MM.1S (cell line): ENCODE measurements at regions not wholly inside any gene's neighbourhood (a gene's known extent, or its start where the extent isn't known, plus 50 kb on each side); places are given as distances from the start of the nearest gene placed in this dataset.

ENCODE experiments used
- DNase-seq: peaks from one replicate; pipeline ENCODE4 v3.0.0-alpha.2; 2015
- H2AFZ ChIP-seq: fragments of 300-600 bp; sonication (generic); 2 replicates; pipeline ENCODE4 v1.6.0; 2016; ENCODE audit warnings: antibody characterized with exemption, low read length
- H3F3A ChIP-seq: fragments of 300-600 bp; sonication (generic); 2 replicates; pipeline ENCODE4 v1.6.1; 2016; ENCODE audit warnings: mild to moderate bottlenecking, antibody characterized with exemption, low read length, moderate library complexity, mixed read lengths; ENCODE audit not compliant: insufficient read depth
- H3K27ac ChIP-seq: fragments of 300-600 bp; sonication (generic); 2 replicates; pipeline ENCODE4 v1.5.1; 2016; ENCODE audit warnings: mild to moderate bottlenecking, low read length
- H3K27me3 ChIP-seq: fragments of 300-600 bp; sonication (generic); replicated peaks from 2 replicates; pipeline ENCODE4 v1.6.0; 2016; ENCODE audit warnings: low read length; ENCODE audit not compliant: insufficient read depth
- H3K36me3 ChIP-seq: fragments of 300-600 bp; sonication (generic); replicated peaks from 2 replicates; pipeline ENCODE4 v1.6.1; 2016; ENCODE audit warnings: mild to moderate bottlenecking, low read length, mixed read lengths; ENCODE audit not compliant: insufficient read depth
- H3K4me1 ChIP-seq: fragments of 300-600 bp; sonication (generic); 2 replicates; pipeline ENCODE4 v1.6.1; 2016; ENCODE audit warnings: low read length, mixed read lengths
- H3K4me2 ChIP-seq: fragments of 300-600 bp; sonication (generic); 2 replicates; pipeline ENCODE4 v1.6.0; 2016; ENCODE audit warnings: low read depth, low read length
- H3K4me3 ChIP-seq: fragments of 300-600 bp; sonication (generic); 2 replicates; pipeline ENCODE4 v1.5.1; 2016; ENCODE audit warnings: low read length, mixed read lengths
- H3K79me2 ChIP-seq: fragments of 300-600 bp; sonication (generic); 2 replicates; pipeline ENCODE4 v1.6.1; 2016; ENCODE audit warnings: mixed run types, low read length, mixed read lengths
- H3K9ac ChIP-seq: fragments of 300-600 bp; sonication (generic); 2 replicates; pipeline ENCODE4 v1.6.1; 2016; ENCODE audit warnings: low read length, mixed read lengths
- H3K9me2 ChIP-seq: fragments of 300-600 bp; sonication (generic); replicated peaks from 2 replicates; pipeline ENCODE4 v1.6.1; 2016; ENCODE audit warnings: mild to moderate bottlenecking, low read length, mixed read lengths; ENCODE audit not compliant: insufficient read depth
- H3K9me3 ChIP-seq: fragments of 300-600 bp; sonication (generic); replicated peaks from 2 replicates; pipeline ENCODE4 v1.6.1; 2016; ENCODE audit warnings: mild to moderate bottlenecking, low read length, mixed read lengths; ENCODE audit not compliant: insufficient read depth
- H4K20me1 ChIP-seq: fragments of 300-600 bp; sonication (generic); 2 replicates; pipeline ENCODE4 v1.6.1; 2016; ENCODE audit warnings: mild to moderate bottlenecking, low read length, moderate library complexity, mixed read lengths; ENCODE audit not compliant: insufficient read depth
- EZH2 ChIP-seq: fragments of 300-600 bp; sonication (generic); optimal IDR thresholded peaks from 2 replicates; pipeline ENCODE3; 2017; ENCODE audit warnings: low read depth, mild to moderate bottlenecking, antibody characterized with exemption, low read length, mixed read lengths
- EZH2phosphoT487 ChIP-seq: fragments of 300-600 bp; sonication (generic); IDR thresholded peaks from 2 replicates; pipeline ENCODE4 v1.6.1; 2018; ENCODE audit warnings: antibody characterized with exemption, low read length
- TF ChIP-seq, protein P1 (sequence below): fragments of 300-600 bp; sonication (generic); IDR thresholded peaks from 2 replicates; pipeline ENCODE4 v1.5.1; 2016; ENCODE audit warnings: antibody characterized with exemption, low read length, mixed read lengths

DNA sequence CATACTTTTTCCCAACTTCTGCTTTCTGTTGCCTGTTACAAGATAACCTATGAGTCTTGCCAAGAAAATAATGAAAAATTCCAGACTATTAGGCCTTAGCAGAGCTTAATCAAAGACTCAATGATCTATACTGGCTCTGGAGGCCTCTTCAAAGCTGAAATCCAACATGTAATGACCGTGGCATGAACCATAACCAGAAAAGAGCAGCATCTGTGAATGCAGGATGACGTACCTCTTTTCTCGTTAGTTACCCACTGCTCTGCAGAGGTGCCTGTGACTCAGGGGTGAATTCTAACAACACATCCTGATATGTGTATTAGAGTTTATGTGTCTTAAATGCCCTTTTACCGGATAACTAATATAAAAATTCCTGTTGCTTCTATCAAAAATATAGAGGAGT lies 645.4 kb downstream of the PRELID2 start:
- no peaks in the 10 kb centered on the region for H3K4me1 ChIP-seq
- H3K4me3 ChIP-seq = no peak overlapping the region
- H3K4me2 ChIP-seq = no peak overlapping the region
- TF ChIP-seq EZH2phosphoT487 = no peak
- TF ChIP-seq, protein P1, sequence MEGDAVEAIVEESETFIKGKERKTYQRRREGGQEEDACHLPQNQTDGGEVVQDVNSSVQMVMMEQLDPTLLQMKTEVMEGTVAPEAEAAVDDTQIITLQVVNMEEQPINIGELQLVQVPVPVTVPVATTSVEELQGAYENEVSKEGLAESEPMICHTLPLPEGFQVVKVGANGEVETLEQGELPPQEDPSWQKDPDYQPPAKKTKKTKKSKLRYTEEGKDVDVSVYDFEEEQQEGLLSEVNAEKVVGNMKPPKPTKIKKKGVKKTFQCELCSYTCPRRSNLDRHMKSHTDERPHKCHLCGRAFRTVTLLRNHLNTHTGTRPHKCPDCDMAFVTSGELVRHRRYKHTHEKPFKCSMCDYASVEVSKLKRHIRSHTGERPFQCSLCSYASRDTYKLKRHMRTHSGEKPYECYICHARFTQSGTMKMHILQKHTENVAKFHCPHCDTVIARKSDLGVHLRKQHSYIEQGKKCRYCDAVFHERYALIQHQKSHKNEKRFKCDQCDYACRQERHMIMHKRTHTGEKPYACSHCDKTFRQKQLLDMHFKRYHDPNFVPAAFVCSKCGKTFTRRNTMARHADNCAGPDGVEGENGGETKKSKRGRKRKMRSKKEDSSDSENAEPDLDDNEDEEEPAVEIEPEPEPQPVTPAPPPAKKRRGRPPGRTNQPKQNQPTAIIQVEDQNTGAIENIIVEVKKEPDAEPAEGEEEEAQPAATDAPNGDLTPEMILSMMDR = no peak
- TF ChIP-seq EZH2 = no peak
- no peaks in the 10 kb centered on the region for H3K79me2 ChIP-seq
- no peaks in the 10 kb centered on the region for H3K9me3 ChIP-seq
- H3K27ac ChIP-seq = no peak overlapping the region
- H3K27me3 ChIP-seq = no peaks in the 10 kb centered on the region
- no peaks in the 10 kb centered on the region for H3F3A ChIP-seq
- no peak overlapping the region for H2AFZ ChIP-seq
- no peak for DNase-seq
- H3K9ac ChIP-seq = no peak overlapping the region
- H3K36me3 ChIP-seq = no peaks in the 10 kb centered on the region
- H3K9me2 ChIP-seq = no peaks in the 10 kb centered on the region
- H4K20me1 ChIP-seq = no peaks in the 10 kb centered on the region

DNA sequence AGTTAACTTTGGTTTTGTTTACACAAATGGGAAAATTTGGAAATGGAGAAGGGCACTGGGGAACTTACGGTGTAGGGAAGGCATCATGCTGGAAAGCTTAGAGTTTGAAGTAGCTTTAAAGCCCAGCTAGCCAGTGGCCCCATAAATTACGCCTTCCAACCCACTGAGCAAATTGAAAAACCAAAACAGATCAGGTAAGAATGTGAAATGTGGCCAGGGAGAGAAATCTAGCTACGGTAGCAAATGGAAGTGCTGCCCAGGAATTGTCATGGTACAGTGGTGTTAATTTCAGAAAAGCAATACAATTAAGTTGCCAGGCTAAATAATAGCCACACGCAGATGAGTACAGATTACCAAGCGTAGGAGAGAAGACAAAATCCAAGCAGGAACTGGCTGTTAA lies 654.8 kb downstream of the PRELID2 start:
- Histone ChIP-seq H3K27me3 (no peaks in the 10 kb centered on the region), H3K9me2 (no peaks in the 10 kb centered on the region), H3K9me3 (no peaks in the 10 kb centered on the region), H2AFZ (no peak overlapping the region), H3K9ac (no peak overlapping the region), H3F3A (no peaks in the 10 kb centered on the region), H3K27ac (no peak overlapping the region), H3K4me2 (no peak overlapping the region), H3K4me3 (no peak overlapping the region), H4K20me1 (no peaks in the 10 kb centered on the region), H3K4me1 (no peaks in the 10 kb centered on the region), H3K79me2 (no peaks in the 10 kb centered on the region), H3K36me3 (no peaks in the 10 kb centered on the region)
- no peak for DNase-seq
- TF ChIP-seq EZH2 = no peak
- TF ChIP-seq, protein P1 = no peak
- no peak for TF ChIP-seq EZH2phosphoT487

DNA sequence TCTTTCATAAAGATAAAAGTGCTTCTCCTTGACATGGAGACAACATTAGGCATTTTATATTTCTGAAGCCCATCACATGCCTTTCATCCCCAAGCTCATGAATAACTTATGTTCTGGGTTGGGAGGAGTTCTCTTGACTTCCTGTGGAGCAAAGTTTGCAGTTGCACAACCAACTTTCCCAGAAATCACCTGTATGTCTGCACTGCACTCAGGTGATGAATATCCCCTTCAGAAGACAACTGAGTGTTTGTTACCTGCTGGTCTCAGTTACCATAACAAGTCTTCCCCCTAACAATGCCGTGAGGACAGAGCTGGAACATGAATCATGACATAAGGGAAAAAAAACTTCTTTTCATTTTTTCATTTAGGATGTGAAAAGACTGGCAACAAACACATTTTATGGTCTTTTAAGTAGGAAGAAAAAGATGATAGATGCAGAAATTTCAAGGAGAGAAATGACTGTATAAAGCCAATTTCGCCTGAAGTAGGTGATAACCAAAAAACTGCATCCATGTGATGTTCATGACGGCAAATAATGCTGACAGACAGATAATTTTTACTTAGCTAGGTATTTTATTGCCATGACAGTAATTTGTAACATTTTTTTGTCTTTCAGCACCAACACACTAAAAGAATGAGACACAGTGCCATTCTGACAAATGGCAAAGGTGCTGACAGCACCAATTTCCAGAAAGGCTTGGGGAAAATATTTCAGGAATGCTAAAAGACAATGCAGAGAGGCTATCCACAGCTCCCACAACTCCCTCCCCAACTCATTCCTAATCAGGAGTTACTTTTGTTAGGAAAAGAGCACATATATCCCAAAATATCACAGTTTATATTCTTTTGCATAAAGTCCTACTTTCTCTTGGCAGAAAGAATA lies 656.3 kb downstream of the PRELID2 start:
- no peak overlapping the region for H3K4me3 ChIP-seq
- H3K27ac ChIP-seq = no peak overlapping the region
- H3K4me1 ChIP-seq = no peaks in the 10 kb centered on the region
- H3K79me2 ChIP-seq = no peaks in the 10 kb centered on the region
- no peaks in the 10 kb centered on the region for H4K20me1 ChIP-seq
- H3K9ac ChIP-seq = no peak overlapping the region
- no peaks in the 10 kb centered on the region for H3K36me3 ChIP-seq
- no peaks in the 10 kb centered on the region for H3K9me2 ChIP-seq
- no peaks in the 10 kb centered on the region for H3K27me3 ChIP-seq
- no peaks in the 10 kb centered on the region for H3K9me3 ChIP-seq
- no peak overlapping the region for H2AFZ ChIP-seq
- DNase-seq = no peak
- TF ChIP-seq, protein P1 = no peak
- TF ChIP-seq EZH2phosphoT487 (no peak), EZH2 (no peak)
- H3F3A ChIP-seq = no peaks in the 10 kb centered on the region
- H3K4me2 ChIP-seq = no peak overlapping the region
